ENCODE measurements at regions not wholly inside any gene's neighbourhood (a gene's known extent, or its start where the extent isn't known, plus 50 kb on each side); places are given as distances from the start of the nearest gene placed in this dataset.
A peak's percentile ranks its signal among the peaks of the same experiment; 100 is the strongest.
"Not testable (repeated sequence)": the region's sequence is repeated elsewhere in the genome, so short reads cannot be mapped to it uniquely, and the experiment has no call there.

DNA sequence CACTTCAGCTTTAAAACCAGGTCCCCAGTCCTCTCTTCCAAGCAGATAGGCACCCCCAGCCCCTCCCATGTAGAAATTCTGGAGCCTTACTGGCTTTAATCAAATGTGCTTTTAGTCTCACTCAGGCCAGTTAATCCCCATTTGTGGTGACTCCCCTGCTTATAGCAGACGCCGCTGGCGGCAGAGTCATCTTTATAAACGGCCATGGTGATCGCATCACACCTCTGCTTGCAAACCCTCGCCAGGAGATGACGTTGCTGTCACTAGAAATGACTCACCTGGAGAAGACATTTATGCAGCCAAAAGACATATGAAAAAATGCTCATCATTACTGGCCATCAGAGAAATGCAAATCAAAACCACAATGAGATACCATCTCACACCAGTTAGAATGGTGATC lies 369.3 kb downstream of the VRK1 start:
- no peaks in the 10 kb centered on the region for H3K27me3 ChIP-seq
- no peaks in the 10 kb centered on the region for H3K4me1 ChIP-seq
- 77% methylated on average over 7 of the region's 7 CpGs for WGBS
- H3K9me3 ChIP-seq, result no peaks in the 10 kb centered on the region
- no peak overlapping the region for H3K4me3 ChIP-seq
- no peak for DNase-seq (ENCODE audit: low spot score in 2 of 2)
- no peak for TF ChIP-seq POLR2A (IDR thresholded peaks at IDR 0.05)
- TF ChIP-seq EP300 (IDR thresholded peaks at IDR 0.05), result no peak
- TF ChIP-seq POLR2AphosphoS5 (IDR thresholded peaks at IDR 0.05), result no peak
- TF ChIP-seq, protein P1, sequence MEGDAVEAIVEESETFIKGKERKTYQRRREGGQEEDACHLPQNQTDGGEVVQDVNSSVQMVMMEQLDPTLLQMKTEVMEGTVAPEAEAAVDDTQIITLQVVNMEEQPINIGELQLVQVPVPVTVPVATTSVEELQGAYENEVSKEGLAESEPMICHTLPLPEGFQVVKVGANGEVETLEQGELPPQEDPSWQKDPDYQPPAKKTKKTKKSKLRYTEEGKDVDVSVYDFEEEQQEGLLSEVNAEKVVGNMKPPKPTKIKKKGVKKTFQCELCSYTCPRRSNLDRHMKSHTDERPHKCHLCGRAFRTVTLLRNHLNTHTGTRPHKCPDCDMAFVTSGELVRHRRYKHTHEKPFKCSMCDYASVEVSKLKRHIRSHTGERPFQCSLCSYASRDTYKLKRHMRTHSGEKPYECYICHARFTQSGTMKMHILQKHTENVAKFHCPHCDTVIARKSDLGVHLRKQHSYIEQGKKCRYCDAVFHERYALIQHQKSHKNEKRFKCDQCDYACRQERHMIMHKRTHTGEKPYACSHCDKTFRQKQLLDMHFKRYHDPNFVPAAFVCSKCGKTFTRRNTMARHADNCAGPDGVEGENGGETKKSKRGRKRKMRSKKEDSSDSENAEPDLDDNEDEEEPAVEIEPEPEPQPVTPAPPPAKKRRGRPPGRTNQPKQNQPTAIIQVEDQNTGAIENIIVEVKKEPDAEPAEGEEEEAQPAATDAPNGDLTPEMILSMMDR (IDR thresholded peaks at IDR 0.05), result no peak
- no peaks in the 10 kb centered on the region for H3K36me3 ChIP-seq
- no peak overlapping the region for H3K27ac ChIP-seq

DNA sequence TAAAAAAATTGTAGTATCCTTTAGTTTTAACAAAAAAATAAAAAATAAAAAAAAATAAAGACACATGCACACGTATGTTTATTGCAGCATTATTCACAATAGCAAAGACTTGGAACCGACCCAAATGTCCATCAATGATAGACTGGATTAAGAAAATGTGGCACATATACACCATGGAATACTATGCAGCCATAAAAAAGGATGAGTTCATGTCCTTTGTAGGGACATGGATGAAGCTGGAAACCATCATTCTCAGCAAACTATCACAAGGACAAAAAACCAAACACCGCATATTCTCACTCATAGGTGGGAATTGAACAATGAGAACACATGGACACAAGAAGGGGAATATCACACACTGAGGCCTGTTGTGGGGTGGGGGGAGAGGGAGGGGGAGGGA lies 370.4 kb downstream of the VRK1 start:
- H3K9me3 ChIP-seq; H3K4me1 ChIP-seq; H3K27me3 ChIP-seq; H3K36me3 ChIP-seq; H3K27ac ChIP-seq; DNase-seq (ENCODE audit: low spot score in 2 of 2); H3K4me3 ChIP-seq: not testable (repeated sequence)
- 89% methylated on average over 3 of the region's 3 CpGs for WGBS

DNA sequence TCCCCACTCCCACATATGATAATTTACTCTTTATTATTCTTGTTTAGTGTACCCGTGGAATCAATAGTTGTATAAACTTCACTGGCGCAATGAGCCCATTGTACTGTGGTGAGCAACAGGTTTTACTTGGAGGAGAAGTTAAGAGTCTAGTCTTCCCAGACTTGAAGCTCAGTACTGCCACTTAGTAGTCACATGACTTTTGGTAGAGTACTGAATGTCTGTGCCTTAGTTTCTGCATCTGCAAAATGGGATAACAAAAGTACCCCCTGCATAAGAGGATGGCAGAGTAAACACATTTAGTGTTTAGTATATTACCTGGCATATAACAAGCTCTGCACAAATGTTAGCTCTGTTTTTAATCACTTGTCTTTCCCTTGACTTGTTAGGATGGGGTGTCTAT lies 375.5 kb downstream of the VRK1 start:
- no peak overlapping the region for H3K4me3 ChIP-seq
- no peaks in the 10 kb centered on the region for H3K9me3 ChIP-seq
- H3K27me3 ChIP-seq, result peaks cover 7% of the 10 kb centered on the region
- no peak overlapping the region for H3K27ac ChIP-seq
- TF ChIP-seq, protein P1 (IDR thresholded peaks at IDR 0.05), result no peak
- TF ChIP-seq EP300 (IDR thresholded peaks at IDR 0.05) (no peak), POLR2A (IDR thresholded peaks at IDR 0.05) (no peak), POLR2AphosphoS5 (IDR thresholded peaks at IDR 0.05) (no peak)
- WGBS, result 88% methylated on average over 2 of the region's 2 CpGs
- no peaks in the 10 kb centered on the region for H3K36me3 ChIP-seq
- no peak for DNase-seq (ENCODE audit: low spot score in 2 of 2)
- H3K4me1 ChIP-seq, result no peaks in the 10 kb centered on the region

DNA sequence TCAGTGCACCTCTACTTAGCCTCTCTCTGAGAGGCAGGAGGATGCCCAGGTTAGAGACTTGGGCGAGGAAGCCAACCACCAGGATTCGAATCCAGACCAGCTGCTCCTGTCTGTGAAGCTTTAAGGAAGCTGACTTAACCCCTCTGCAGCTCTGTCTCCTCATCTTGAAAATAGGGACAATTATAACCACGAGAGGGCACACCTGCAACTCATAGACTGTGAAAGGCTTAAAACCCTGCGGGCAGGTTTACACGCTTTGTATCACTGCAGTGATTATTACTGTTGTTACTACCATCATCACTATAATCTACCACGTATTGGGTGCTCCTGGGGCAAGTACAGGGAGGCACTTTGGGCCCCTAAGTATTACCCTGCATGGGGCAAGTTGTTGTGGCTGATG lies 379.8 kb downstream of the VRK1 start:
- Histone ChIP-seq H3K36me3 (no peaks in the 10 kb centered on the region), H3K4me1 (no peaks in the 10 kb centered on the region), H3K27ac (no peak overlapping the region), H3K9me3 (no peaks in the 10 kb centered on the region), H3K4me3 (no peak overlapping the region), H3K27me3 (peaks cover 11% of the 10 kb centered on the region)
- no peak for DNase-seq (ENCODE audit: low spot score in 2 of 2)
- TF ChIP-seq, protein P1 (IDR thresholded peaks at IDR 0.05), result peak in 1 of 2 donors; percentile 27
- TF ChIP-seq EP300 (IDR thresholded peaks at IDR 0.05) (no peak), POLR2A (IDR thresholded peaks at IDR 0.05) (no peak), POLR2AphosphoS5 (IDR thresholded peaks at IDR 0.05) (no peak)
- 50% methylated on average over 5 of the region's 6 CpGs for WGBS

DNA sequence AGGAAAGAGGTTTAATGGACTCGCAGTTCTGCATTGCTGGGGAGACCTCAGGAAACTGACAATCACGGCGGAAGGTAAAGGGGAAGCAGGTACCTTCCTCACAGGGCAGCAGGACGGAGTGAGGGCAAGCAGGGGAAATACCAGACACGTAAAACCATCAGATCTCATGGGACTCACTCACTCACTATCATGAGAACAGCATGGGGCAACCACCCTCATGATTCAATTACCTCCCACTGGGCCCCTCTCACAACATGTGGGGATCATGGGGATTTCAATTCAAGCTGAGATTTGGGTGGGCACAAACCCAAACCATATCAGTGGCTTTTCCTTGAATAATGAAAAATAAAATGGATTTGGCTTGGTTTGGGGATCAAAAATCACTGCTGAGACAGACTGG lies 380.5 kb downstream of the VRK1 start:
- no peaks in the 10 kb centered on the region for H3K9me3 ChIP-seq
- WGBS, result 64% methylated on average over 5 of the region's 5 CpGs
- H3K36me3 ChIP-seq, result no peaks in the 10 kb centered on the region
- TF ChIP-seq, protein P1 (IDR thresholded peaks at IDR 0.05), result no peak
- TF ChIP-seq POLR2A (IDR thresholded peaks at IDR 0.05) (no peak), POLR2AphosphoS5 (IDR thresholded peaks at IDR 0.05) (no peak), EP300 (IDR thresholded peaks at IDR 0.05) (no peak)
- no peak overlapping the region for H3K27ac ChIP-seq
- peaks cover 11% of the 10 kb centered on the region for H3K27me3 ChIP-seq
- H3K4me1 ChIP-seq, result no peaks in the 10 kb centered on the region
- no peak overlapping the region for H3K4me3 ChIP-seq
- DNase-seq (ENCODE audit: low spot score in 2 of 2), result no peak

DNA sequence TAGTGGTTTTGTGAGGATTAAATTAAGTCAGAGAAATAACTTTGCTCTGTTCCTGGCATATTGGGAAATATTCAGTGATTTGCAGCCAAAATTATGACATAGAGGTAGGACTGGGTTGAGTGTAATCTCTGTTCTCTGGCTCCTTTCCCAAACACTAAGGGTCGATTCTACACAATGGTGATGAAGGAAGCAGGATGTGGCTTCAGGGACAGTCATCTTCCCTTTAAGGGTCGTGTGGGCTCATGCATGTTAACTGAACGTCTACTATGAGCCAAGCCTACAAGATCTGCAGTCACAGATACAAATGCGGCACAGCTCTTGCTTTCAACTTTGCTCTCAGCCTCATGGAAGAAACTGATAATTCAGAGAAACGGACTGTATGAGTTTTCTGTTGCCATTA lies 381.6 kb downstream of the VRK1 start:
- Histone ChIP-seq H3K36me3 (no peaks in the 10 kb centered on the region), H3K27me3 (peaks cover 11% of the 10 kb centered on the region), H3K4me3 (no peak overlapping the region), H3K27ac (no peak overlapping the region), H3K4me1 (no peaks in the 10 kb centered on the region), H3K9me3 (no peaks in the 10 kb centered on the region)
- no peak for DNase-seq (ENCODE audit: low spot score in 2 of 2)
- TF ChIP-seq EP300 (IDR thresholded peaks at IDR 0.05), result no peak
- TF ChIP-seq, protein P1 (IDR thresholded peaks at IDR 0.05), result no peak
- no peak for TF ChIP-seq POLR2A (IDR thresholded peaks at IDR 0.05)
- no peak for TF ChIP-seq POLR2AphosphoS5 (IDR thresholded peaks at IDR 0.05)
- WGBS, result 63% methylated on average over 5 of the region's 5 CpGs

All from suprapubic skin (tissue), 4 donors.